ENCODE measurements at regions not wholly inside any gene's neighbourhood (a gene's known extent, or its start where the extent isn't known, plus 50 kb on each side); places are given as distances from the start of the nearest gene placed in this dataset.
"Not testable (repeated sequence)": the region's sequence is repeated elsewhere in the genome, so short reads cannot be mapped to it uniquely, and the experiment has no call there.

- no peaks in the 10 kb centered on the region for H3K36me3 ChIP-seq (replicated peaks in 1 of 2; ENCODE audit: control insufficient read depth in 1 of 2, insufficient read depth in 2 of 2, low read length in 1 of 2)
- H3K4me1 ChIP-seq (ENCODE audit: control insufficient read depth in 1 of 2, insufficient read depth in 2 of 2, low read depth in 1 of 2, low read length in 1 of 2), result no peaks in the 10 kb centered on the region
- peaks cover 14% of the 10 kb centered on the region; the same call in 1 of the 2 replicates for H3K9me3 ChIP-seq
- H3K4me3 ChIP-seq (ENCODE audit: low read depth in 2 of 2, low read length in 1 of 2), result no peak overlapping the region
- POLR2A ChIA-PET, result no interaction called here
- H4K20me1 ChIP-seq (ENCODE audit: insufficient read depth), result no peaks in the 10 kb centered on the region
- no peaks in the 10 kb centered on the region for H3K27me3 ChIP-seq (ENCODE audit: insufficient read depth)
- DNase-seq, result no peak
- no peaks in the 10 kb centered on the region for H3K79me2 ChIP-seq (ENCODE audit: insufficient read depth)
- H3K9me2 ChIP-seq, result no peaks in the 10 kb centered on the region
- H3F3A ChIP-seq (replicated peaks; ENCODE audit: insufficient read depth), result no peaks in the 10 kb centered on the region
- no peak for TF ChIP-seq TCF12 (IDR thresholded peaks at IDR 0.05)
- H3K27ac ChIP-seq (ENCODE audit: low read depth in 2 of 2, low read length in 1 of 2), result no peak overlapping the region
- no peak overlapping the region for H3K9ac ChIP-seq
- CTCF ChIA-PET, result no interaction called here
- 6% methylated on average over 4 of the region's 4 CpGs for WGBS (ENCODE audit: low lambda C conversion rate)
- H3K4me2 ChIP-seq, result no peak overlapping the region
- H2AFZ ChIP-seq (ENCODE audit: low read depth), result no peak overlapping the region
Measured at GRCh38 chr2:35582637-35583036, 772.9 kb upstream of the CRIM1 start.

- peaks cover 5% of the 10 kb centered on the region; the same call in 1 of the 2 replicates for H3K9me3 ChIP-seq
- H3K79me2 ChIP-seq (ENCODE audit: insufficient read depth), result no peaks in the 10 kb centered on the region
- CTCF ChIA-PET, result interaction anchor here (1.7 kb wide), 1 partner anchor 8 kb away, joined by 4 read pairs; no protein-coding TSS in a partner anchor
- DNase-seq, result no peak
- H3K9me2 ChIP-seq, result no peaks in the 10 kb centered on the region
- H3F3A ChIP-seq (replicated peaks; ENCODE audit: insufficient read depth), result no peaks in the 10 kb centered on the region
- H3K27me3 ChIP-seq (ENCODE audit: insufficient read depth), result no peaks in the 10 kb centered on the region
- H3K4me1 ChIP-seq (ENCODE audit: control insufficient read depth in 1 of 2, insufficient read depth in 2 of 2, low read depth in 1 of 2, low read length in 1 of 2), result no peaks in the 10 kb centered on the region
- H3K4me3 ChIP-seq (ENCODE audit: low read depth in 2 of 2, low read length in 1 of 2), result no peak overlapping the region
- WGBS (ENCODE audit: low lambda C conversion rate), result 1% methylated on average over 2 of the region's 2 CpGs
- no peak overlapping the region for H2AFZ ChIP-seq (ENCODE audit: low read depth)
- POLR2A ChIA-PET, result no interaction called here
- TF ChIP-seq RCOR1 (IDR thresholded peaks at IDR 0.05; ENCODE audit: low read length) (no peak), USF1 (IDR thresholded peaks at IDR 0.05; ENCODE audit: borderline replicate concordance, low read depth) (no peak), EP300 (IDR thresholded peaks at IDR 0.05; ENCODE audit: borderline replicate concordance in 1 of 2, low read depth in 1 of 2, low read length in 1 of 2) (no peak), FOXM1 (IDR thresholded peaks at IDR 0.05; ENCODE audit: low read depth) (no peak), POLR2AphosphoS5 (IDR thresholded peaks at IDR 0.05; ENCODE audit: low read depth, low read length) (no peak), FOSL2 (IDR thresholded peaks at IDR 0.05; ENCODE audit: borderline replicate concordance, low read depth) (no peak), YY1 (IDR thresholded peaks at IDR 0.05; ENCODE audit: low read depth) (no peak), EZH2phosphoT487 (IDR thresholded peaks at IDR 0.05; ENCODE audit: borderline replicate concordance, low read depth) (no peak), TCF12 (IDR thresholded peaks at IDR 0.05) (no peak), PBX3 (IDR thresholded peaks at IDR 0.05) (no peak), CTCF (IDR thresholded peaks at IDR 0.05) (no peak), RAD21 (IDR thresholded peaks at IDR 0.05; ENCODE audit: low read length) (no peak), USF2 (IDR thresholded peaks at IDR 0.05; ENCODE audit: borderline replicate concordance, low read depth, low read length) (no peak), RFX5 (IDR thresholded peaks at IDR 0.05; ENCODE audit: low read length) (no peak), NRF1 (IDR thresholded peaks at IDR 0.05; ENCODE audit: low read depth, low read length) (no peak), MXI1 (IDR thresholded peaks at IDR 0.05; ENCODE audit: low read depth, low read length) (no peak), SIN3A (IDR thresholded peaks at IDR 0.05; ENCODE audit: borderline replicate concordance, low read depth, low read length) (no peak), MAX (IDR thresholded peaks at IDR 0.05; ENCODE audit: low read depth) (no peak), TAF1 (IDR thresholded peaks at IDR 0.05; ENCODE audit: borderline replicate concordance, low read depth, low read length) (no peak), FOXJ3 (CRISPR knock-in tag; IDR thresholded peaks at IDR 0.05) (no peak)
- no peaks in the 10 kb centered on the region for H4K20me1 ChIP-seq (ENCODE audit: insufficient read depth)
- no peak overlapping the region for H3K27ac ChIP-seq (ENCODE audit: low read depth in 2 of 2, low read length in 1 of 2)
- no peaks in the 10 kb centered on the region for H3K36me3 ChIP-seq (replicated peaks in 1 of 2; ENCODE audit: control insufficient read depth in 1 of 2, insufficient read depth in 2 of 2, low read length in 1 of 2)
- no peak overlapping the region for H3K9ac ChIP-seq
- no peak overlapping the region for H3K4me2 ChIP-seq
Measured at GRCh38 chr2:35580956-35581355, 774.6 kb upstream of the CRIM1 start.

GRCh38 chr2:35568574-35568973 lies 787.0 kb upstream of the CRIM1 start:
- H3K27me3 ChIP-seq (ENCODE audit: insufficient read depth); H3K9ac ChIP-seq; DNase-seq; H2AFZ ChIP-seq (ENCODE audit: low read depth); H3F3A ChIP-seq (replicated peaks; ENCODE audit: insufficient read depth); H3K4me1 ChIP-seq (ENCODE audit: control insufficient read depth in 1 of 2, insufficient read depth in 2 of 2, low read depth in 1 of 2, low read length in 1 of 2); H3K27ac ChIP-seq (ENCODE audit: low read depth in 2 of 2, low read length in 1 of 2); H3K9me3 ChIP-seq; H3K79me2 ChIP-seq (ENCODE audit: insufficient read depth); H3K4me3 ChIP-seq (ENCODE audit: low read depth in 2 of 2, low read length in 1 of 2); H4K20me1 ChIP-seq (ENCODE audit: insufficient read depth); H3K4me2 ChIP-seq; H3K36me3 ChIP-seq (replicated peaks in 1 of 2; ENCODE audit: control insufficient read depth in 1 of 2, insufficient read depth in 2 of 2, low read length in 1 of 2); H3K9me2 ChIP-seq; POLR2A ChIA-PET; CTCF ChIA-PET: not testable (repeated sequence)
- WGBS (ENCODE audit: low lambda C conversion rate), result 34% methylated on average over 11 of the region's 14 CpGs

Measured in SK-N-SH (cell line).